GM12872 (cell line): ENCODE measurements at regions not wholly inside any gene's neighbourhood (a gene's known extent, or its start where the extent isn't known, plus 50 kb on each side); places are given as distances from the start of the nearest gene placed in this dataset.

ENCODE experiments used
- TF ChIP-seq, protein P1 (sequence below): IDR thresholded peaks from 3 replicates; pipeline ENCODE4 v1.5.1; 2011; ENCODE audit warnings: low read depth, mild to moderate bottlenecking, low read length, moderate library complexity; ENCODE audit not compliant: insufficient read depth

- TF ChIP-seq, protein P1, sequence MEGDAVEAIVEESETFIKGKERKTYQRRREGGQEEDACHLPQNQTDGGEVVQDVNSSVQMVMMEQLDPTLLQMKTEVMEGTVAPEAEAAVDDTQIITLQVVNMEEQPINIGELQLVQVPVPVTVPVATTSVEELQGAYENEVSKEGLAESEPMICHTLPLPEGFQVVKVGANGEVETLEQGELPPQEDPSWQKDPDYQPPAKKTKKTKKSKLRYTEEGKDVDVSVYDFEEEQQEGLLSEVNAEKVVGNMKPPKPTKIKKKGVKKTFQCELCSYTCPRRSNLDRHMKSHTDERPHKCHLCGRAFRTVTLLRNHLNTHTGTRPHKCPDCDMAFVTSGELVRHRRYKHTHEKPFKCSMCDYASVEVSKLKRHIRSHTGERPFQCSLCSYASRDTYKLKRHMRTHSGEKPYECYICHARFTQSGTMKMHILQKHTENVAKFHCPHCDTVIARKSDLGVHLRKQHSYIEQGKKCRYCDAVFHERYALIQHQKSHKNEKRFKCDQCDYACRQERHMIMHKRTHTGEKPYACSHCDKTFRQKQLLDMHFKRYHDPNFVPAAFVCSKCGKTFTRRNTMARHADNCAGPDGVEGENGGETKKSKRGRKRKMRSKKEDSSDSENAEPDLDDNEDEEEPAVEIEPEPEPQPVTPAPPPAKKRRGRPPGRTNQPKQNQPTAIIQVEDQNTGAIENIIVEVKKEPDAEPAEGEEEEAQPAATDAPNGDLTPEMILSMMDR, result no peak
Measured at GRCh38 chr3:31174079-31174478, 279.6 kb upstream of the GADL1 start.

DNA sequence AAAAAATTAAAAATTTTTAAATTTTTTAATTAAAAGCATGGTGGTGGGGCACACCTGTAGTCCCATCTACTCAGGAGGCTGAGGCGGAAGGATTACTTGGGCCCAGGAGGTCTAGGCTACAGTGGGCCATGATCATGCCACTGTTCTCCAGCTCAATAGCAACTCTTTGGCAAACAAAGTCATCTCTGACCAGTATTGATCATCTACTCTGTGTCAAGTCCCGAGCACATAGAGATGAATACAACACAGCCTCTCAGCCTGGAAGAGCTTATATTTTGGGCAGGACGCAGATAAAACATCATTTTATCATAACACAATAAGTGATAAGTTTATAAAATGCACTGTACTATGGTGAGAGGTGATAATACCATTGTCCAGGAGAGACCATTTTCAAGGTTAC lies 281.6 kb upstream of the GADL1 start:
- TF ChIP-seq, protein P1, result no peak

DNA sequence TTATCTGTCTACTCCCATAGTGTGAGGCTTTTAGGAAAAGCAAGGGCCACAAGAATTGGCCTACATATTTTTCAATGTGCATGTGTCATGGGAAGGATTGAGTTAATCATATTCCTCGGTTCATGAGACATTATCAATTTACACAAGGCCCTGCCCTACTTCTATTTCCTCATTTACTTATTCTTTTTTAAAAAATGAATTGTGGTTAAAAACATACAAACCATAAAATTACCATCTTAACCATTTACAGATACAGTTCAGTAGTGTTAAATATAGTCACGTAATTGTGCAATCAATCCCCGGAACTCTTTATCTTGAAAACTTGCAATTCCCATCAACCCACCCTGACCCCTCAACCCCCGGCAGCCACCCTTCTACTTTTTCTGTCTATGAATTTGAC lies 284.0 kb upstream of the GADL1 start:
- TF ChIP-seq, protein P1, result no peak

DNA sequence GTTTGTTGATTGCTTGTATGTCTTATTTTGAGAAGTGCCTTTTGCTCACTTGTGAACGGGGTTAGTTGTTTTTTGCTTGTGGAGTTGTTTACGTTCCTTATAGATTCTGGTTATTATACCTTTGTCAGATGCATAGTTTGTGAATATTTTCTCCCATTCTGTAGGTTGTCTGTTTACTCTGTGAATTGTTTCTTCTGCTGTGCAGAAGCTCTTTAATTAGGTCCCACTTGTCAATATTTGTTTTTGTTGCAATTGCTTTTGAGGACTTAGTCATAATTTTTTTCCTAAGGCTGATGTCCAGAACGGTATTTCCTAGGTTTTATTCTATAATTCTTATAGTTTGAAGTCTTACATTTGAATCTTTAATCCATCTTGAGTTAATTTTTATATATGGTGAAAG lies 285.3 kb upstream of the GADL1 start:
- TF ChIP-seq, protein P1, result no peak

DNA sequence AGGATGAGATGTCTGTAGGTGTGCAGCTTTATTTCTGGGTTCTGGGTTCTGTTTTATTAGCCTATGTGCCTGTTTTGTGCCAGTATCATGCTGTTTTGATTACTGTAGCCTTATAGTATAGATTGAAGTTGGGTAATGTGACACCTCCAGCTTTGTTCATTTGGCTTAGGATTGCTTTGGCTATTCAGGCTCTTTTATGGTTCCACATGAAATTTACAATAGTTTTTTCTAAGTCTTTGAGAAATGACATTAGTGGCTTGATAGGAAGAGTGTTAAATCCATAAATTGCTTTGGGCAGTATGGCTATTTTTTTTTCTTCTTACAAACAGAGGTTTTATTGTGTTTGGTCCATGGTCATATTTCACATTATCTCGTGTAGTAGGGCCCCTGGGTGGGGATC lies 285.8 kb upstream of the GADL1 start:
- TF ChIP-seq, protein P1, result no peak

DNA sequence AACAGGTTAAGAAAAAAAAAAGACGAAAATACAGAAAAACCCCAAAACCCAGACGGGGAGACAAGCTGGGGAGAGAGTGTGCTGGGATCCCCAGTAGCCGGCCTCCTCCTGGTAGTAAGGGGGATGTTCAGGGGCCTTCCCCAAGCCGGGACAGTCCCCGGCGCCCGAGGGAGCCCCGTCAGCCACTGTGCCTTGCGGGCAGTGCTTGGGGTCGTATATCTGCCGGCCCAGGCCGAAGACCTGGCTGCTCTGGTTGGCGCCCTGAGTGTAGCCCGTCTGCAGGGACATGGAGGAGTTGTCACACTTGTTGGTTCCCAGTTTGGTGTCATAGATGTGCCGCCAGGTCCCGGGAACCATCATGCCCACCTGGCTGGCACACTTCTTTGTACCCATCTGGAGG lies 287.2 kb upstream of the GADL1 start:
- TF ChIP-seq, protein P1, result no peak

DNA sequence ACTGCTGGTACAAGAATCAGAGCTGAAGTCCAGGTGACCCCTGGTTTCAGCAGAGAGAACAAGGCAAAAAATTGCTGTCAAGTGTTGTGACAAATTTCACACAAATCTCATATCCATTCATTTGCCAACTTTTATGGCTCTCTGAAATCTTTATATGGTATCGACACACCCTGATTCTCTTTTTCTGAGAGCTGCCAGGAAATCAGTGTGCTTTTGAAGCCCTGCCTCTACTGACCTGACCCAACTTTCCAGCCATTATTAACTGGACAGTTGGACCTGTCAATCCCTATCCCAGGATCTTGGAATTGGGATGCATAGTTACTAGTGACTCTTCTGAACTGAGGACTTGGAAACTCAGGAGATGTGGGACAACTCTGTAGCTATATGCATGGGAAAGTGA lies 288.2 kb upstream of the GADL1 start:
- TF ChIP-seq, protein P1, result no peak
